GM19328 (cell line): ENCODE measurements at regions not wholly inside any gene's neighbourhood (a gene's known extent, or its start where the extent isn't known, plus 50 kb on each side); places are given as distances from the start of the nearest gene placed in this dataset.

Experiments
- ATAC-seq: cut with Tn5 transposase; IDR thresholded peaks from one replicate; pipeline ENCODE4 v1.9.1; 2021; ENCODE audit warnings: mild to moderate bottlenecking, moderate library complexity; ENCODE audit not compliant: unreplicated experiment

DNA sequence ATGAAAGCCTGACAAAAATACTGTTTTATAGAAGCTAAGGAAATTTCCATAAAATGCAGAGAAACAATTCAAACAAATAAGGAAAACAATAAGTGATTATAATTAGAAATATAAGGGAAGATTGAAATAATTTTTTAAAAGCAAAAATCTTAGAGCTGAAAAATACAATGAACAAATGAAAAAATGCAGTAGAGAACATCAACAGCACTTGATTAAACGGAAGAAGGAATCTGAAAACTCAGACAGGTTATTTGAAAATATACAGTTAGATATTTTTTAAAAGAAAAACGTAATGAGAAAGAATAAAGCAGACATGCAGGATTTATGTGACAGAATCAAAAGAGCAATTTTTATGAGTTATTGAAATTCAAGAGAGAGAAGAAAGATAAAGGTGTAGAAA lies 279.1 kb upstream of the MAGI2 start:
- ATAC-seq = no peak

DNA sequence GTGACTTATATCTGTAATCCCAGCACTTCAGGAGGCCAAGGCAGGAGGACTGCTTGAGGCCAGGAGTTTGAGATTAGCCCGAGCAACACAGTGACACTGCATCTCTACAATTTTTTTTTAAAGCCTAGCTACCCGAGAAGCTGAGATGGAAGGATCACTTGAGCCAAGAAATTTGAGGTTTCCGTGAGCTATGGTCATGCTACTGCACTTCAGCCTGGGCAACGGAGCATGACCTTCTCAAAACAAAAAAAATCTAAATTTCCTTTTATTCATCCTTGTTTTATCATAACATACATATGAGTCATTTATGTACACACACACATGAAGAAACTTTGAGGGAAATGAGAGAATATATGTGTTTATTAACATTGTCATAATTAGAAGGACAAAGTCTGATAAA lies 277.5 kb upstream of the MAGI2 start:
- ATAC-seq = no peak

DNA sequence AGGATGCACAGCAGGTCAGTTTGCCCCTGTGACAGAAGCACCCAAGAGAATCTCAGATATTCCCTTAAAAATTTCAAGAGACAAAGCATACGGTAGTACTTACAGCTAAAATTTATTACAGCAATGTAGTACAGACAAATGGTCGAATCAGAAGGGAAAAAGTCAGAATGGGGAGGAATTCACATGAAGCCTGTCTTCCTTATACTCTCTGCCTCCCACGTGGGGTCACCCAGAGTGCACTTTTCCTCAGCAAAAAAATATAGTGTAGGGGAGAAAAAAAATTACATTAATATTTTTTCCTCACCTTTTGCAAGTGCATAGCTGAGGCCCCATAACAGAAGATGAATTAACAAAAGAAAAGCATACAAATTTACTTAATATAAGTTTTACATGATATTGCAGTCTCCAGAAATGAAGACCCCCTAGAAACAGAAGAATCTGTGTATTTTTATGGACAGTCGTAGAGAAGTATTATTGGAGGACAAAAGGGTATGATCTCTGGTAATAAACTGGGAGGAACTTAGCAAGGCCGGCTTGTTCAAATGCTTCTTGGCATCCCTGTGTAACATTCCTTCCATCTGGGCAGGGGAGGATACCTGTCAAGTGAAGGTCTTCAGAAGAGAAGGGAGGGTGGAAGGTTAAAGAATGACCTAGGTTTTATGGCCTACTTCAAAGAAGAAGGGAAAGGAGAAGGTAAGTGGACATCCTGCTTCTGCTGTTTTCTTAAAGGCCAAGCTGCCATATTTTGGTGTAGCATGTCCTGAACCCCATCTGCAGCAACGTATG lies 270.6 kb upstream of the MAGI2 start:
- no peak for ATAC-seq

DNA sequence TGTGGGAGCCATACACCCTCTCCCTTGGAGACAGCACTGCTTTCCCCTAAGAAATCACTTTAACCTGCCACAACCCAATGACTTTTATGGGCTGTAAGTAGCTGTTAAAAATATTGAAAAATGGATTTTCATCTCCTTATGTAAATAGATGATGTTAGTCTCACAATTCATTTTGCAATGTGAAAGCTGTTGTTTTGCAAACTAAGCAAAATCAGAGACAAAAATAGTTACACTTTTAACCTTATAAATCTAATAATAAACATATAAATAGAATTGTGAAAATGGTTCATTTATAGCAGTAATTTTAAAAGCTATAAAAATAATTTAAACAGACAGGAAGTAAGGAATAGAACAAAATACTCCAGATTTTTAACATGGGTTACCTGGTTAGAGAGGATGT lies 268.8 kb upstream of the MAGI2 start:
- no peak for ATAC-seq

DNA sequence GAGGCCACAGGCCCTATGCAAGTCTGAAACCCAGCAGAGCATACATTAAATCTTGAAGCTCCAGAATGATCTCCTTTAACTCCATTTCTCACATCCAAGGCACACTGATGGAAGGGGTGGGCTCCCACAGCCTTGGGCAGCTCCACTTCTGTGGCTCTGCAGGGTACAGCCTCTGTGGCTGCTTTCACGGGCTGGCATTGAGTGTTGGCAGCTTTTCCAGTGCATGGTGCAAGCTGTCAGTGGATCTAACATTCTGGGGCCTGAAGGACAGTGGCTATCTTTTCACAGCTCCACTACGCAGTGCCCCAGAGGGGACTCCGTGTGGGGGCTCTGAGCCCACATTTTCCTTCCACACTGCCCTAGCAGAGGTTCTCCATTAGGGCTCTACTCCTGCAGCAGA lies 265.7 kb upstream of the MAGI2 start:
- no peak for ATAC-seq

DNA sequence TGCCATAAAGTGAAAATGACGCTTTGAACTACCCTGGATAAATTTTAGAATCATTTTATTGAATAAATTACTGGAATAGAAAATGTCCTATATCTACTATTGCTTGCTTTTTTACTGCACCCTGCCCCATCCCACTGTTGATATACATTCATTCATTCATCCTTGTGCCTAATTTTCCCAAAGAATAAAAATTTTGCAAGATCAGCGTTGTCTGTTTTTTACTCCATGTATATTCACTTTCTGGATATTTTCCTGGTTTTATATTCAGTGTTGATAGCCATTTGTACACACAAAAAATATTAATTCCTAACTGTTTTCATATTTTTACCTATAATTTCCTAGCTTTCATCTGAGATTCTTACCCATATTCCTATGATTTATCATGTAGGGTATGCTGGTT lies 262.9 kb upstream of the MAGI2 start:
- ATAC-seq = no peak

DNA sequence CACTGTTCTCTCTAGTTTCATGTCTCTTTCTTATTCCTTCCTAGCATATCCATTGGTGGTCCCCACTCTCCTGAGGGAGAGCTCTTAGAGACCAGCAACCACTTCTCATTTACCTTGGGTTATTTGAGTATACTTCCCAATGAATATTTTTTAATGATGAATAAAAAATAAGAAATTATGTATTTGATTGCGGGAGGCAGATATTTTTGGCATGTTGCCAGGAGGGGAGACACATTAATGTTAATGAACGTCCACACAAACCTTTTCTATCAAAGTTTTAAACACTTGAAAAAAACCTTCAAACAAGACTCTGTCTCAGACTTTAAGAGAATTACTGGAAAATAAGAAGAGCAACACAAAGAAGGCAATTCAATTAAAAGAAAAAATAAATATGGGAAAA lies 260.6 kb upstream of the MAGI2 start:
- ATAC-seq = no peak

DNA sequence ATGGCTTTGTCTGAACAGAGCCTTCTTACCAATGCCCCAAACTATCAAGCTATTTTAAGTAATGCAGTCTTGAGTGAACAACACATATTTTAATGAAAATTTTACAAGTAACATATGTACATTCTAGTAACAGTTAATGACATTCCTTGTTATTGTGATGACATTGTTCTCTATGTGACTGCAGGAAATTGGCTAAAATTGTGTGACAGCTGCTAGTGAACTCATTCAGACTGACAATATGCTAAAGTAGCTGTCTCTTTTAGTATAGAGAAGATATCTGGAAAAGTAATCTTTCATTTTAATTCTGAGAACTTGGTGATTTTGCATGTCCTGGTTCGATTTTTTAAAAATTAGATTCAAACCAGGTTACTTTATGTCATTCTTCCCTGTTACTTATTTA lies 259.8 kb upstream of the MAGI2 start:
- no peak for ATAC-seq

DNA sequence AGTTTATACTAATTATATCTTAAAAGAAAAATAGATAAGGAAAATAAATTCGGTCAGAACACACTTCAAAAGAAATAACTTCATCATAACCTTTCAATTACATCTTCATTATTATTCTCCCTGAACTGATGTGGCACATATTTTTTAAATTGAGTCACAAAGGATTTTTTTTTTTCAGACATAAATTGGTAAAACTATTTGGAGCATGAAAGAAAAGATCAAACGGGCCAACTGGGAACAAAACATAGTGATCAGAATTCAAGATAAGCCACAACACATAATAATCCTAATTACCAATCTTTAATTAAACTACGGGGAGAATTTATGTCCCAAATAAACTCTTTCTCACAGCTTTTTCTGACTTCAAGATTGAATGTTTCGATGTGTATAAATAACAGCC lies 258.2 kb upstream of the MAGI2 start:
- no peak for ATAC-seq

DNA sequence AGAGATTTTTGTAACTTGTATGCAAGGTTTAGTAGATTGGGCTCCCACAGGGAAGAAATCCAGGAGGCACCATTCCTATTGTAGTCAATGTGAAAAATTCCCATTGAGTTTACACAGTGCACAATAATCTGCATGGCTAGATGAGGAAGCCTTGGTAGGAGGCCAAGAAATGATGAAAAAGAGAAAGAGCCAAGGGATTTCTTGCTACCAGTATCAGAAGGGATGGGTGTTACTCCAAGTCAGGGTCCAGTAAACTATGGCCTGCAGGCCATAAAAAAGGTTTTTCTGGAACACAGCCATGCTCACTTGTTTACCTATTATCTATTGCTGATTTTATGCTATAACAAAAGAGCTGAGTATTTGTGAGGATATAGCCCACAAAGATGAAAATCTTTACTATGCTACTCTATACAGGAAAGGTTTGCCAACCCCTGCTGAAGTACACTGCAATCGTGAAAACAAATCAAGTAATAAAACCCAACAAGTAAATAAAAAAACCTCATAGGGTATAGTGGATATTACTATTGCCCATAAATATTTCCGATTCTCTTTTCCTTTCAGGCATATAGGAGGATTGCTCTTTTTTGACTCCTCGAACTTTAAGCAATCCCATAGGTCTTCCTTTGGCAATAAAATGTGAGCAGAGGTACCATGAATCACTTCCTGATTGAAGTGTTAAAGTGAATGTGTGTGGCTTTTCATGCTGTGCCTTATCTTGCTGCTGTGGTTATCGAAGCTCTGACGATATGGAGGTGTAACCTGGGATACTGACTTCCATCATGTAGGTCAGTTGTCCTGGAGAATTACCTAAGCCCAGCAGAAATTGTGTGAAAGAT lies 256.3 kb upstream of the MAGI2 start:
- ATAC-seq = no peak

DNA sequence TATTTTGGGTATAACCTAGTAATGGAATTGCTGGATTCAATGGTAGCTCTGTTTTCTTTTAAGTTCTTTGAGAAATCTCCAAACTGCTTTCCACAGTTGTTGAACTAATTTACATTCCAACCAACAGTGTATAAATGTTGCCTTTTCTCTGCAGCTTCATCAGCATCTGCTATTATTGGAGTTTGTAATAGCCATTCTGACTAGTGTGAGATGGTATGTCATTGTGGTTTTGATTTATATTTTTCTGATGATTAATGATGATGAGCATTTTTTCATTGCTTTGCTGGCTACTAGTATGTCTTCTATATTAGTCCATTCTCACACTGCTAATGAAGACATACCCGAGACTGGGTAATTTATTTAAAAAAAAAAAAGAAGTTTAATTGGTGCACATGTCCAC lies 248.6 kb upstream of the MAGI2 start:
- no peak for ATAC-seq

DNA sequence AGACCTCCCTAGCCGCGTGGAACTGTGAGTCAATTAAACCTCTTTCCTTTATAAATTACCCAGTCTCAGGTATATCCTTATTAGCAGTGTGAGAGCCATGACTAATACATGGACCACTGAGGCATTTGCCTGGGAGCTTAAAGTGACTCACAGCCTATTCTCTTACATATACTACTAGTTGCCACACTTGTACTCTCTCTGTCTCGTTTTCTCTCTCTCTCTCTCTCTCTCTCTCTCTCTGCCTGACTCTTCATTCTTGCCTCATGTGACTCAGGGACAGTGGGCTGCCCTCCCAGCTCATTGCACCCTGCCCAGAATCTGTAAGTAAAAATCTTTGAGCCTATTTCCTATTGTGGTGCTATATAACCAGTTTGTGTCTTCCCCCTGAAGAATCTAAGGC lies 238.5 kb upstream of the MAGI2 start:
- no peak for ATAC-seq

DNA sequence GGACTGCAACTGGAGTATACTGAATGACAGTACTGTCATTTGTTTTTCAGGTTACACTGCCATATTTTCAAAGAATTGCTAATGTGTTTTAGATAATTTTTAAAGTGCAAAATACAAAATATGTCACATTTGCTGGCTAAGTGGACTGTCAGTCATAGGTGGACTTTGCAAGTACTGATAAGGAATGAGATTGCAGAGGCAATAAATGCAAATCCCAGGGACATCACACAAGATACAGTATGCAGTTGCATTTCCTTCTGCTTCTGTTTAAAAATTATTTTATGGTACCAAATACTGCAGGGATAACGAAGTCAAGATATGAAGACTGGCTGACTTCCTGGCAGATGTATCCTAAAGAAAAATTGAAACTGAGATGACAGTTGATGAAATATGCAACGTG lies 237.6 kb upstream of the MAGI2 start:
- ATAC-seq = no peak

DNA sequence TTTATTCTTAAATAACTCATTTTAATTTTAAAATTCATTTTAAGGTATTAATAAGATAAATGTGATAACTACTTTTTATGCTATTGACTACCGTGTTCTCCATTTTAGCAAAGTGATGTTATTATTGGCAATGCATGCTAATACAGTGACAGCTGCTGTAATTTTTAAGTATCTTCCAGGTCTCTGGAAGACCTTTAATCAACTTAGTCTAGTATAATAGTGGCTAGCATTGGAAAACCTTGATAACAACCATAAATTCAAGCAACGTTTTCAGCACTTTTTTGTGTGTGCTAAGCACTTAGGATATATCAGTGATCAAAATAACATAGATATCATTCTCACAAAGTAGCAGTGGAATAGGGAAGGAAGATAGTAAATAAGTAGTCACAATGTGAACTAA lies 230.9 kb upstream of the MAGI2 start:
- ATAC-seq = no peak

DNA sequence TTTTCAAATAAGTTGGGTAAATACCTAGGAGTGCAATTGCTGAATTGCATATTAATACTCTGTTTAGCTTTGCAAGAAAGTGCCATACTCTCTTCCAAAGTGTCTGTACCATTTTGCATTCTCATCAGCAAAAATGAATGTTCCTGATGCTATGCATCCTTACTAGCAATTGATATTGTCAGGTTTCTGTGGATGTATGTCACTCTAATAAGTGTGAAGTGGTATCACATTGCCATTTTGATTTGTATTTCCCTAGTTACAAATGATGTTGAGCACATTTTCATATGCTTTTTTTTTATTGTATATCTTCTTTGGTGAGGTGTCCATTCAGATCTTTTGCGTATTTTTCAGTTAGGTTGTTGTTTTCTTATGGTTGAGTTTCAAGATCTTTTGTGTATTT lies 230.4 kb upstream of the MAGI2 start:
- no peak for ATAC-seq

DNA sequence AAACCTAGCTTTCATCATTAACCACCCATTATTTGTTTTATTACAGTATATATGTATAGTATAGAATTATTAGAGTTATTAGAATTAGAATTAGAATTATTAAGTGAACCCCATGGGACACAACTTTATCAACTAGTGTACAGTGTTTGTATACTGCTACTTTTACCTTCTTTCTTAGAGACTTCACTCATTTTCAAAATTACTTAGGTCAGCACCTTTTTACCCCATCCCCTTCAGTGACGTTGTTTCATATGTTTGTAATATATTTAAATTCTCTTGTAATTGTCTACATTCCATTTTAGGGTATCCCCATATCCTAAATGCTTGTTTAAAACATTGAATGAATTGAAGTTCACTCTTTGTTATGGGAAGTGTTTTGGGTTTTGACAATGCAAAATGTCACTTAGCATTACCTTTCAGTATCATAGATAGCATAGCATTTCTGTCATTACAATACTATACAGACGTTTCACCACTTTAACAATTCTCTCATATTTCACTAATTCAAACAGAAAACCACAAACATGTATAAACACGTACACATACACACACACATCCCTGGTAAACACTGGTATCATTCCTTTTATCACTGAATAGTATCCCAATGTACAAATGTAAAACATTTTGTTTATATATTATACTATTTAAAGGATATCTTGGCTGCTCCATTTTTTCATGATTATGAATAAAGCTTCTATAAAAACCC lies 229.9 kb upstream of the MAGI2 start:
- no peak for ATAC-seq

DNA sequence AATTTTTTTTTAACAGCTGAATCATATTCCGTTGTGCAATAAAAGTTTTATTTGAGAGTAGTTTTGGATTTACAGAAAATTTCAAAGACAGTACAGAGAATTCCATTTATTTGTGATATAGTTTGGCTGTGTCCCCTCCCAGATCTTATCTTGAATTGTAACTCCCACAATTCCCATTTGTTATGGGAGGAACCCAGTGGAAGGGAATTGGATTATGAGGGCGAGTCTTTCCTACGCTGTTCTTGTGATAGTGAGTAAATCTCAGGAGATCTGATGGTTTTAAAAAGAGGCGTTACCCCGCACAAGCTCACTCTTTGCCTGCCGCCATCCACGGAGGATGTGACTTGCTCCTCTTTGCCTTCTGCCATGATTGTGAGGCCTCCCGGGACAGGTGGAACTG lies 228.0 kb upstream of the MAGI2 start:
- no peak for ATAC-seq

DNA sequence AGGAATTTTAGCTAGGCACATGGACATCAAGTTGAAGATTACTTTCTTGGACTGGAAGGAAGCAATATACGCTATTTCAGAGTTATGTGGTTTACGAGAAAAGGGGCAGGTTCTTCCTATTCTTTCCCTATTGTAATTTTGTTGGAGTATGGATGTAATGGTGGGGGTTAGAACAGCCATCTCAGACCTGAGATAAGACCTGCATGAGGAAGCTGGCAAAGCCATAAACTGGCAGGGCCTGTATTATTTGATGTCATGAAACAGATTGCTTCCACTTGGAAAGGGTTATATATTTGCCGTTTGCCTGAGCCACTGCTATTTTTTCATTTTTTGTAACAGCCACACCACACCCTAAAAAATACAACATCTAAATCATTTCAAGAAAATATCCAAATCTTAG lies 220.5 kb upstream of the MAGI2 start:
- ATAC-seq = no peak

DNA sequence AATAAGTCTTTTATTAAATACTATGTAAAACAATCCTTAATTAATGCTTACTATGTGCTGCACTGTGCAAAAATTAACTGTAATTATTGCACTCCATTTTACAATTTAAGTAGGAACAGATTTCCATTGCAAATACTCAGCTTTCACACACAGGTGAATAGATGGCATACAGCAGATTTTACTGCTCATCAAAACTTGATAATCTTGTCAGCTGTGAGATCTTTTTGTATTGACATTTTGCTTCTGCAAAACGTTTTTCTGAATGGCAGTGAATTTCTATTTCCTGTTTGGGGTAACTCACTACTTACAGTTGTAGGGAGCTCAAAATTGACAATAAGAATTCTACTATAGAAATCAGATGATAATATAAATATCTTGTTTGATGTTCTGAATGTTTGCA lies 220.0 kb upstream of the MAGI2 start:
- ATAC-seq = no peak

DNA sequence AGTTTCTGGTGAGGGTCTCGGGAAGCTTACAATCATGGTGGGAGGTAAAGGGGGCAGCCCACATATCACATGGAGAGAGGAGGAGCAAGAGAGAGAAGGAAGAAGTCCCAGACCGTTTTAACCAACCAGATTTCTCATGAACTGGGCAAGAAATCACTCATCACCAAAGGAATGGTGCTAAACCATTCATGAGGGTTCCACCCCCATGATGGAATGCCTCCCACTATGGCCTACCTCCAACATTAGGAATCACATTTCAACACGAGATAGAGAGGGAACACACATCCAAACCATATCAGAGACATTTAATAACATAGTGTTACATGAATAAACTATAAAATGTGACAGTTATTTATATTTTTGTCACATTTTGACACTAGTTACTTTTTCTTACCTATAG lies 214.8 kb upstream of the MAGI2 start:
- ATAC-seq = no peak

DNA sequence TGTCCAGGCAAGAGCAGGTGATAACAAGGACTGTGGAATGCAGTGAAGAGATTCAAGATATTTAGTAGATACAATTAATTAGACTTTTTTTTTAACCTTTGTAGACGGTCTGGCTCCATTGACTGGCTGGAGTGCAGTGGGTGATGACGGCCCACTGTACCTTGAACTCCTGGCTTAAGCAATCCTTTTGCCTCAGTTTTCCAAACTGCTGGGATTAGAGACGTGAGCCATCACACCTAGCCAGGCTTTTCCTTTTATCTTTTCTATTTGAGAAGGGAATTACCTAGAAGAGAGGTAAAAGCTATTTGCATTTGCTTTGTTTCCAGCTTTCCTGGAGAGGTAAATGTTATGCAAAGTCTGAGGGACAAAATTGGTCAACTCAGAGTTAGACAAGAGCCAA lies 213.0 kb upstream of the MAGI2 start:
- ATAC-seq = no peak
